D341Med (cell line): ENCODE measurements at regions not wholly inside any gene's neighbourhood (a gene's known extent, or its start where the extent isn't known, plus 50 kb on each side); places are given as distances from the start of the nearest gene placed in this dataset.
"Not testable (repeated sequence)": the region's sequence is repeated elsewhere in the genome, so short reads cannot be mapped to it uniquely, and the experiment has no call there.

Source experiments
- DNase-seq: peaks from one replicate; pipeline ENCODE4 v3.0.0; 2012; ENCODE audit warnings: low spot score

DNA sequence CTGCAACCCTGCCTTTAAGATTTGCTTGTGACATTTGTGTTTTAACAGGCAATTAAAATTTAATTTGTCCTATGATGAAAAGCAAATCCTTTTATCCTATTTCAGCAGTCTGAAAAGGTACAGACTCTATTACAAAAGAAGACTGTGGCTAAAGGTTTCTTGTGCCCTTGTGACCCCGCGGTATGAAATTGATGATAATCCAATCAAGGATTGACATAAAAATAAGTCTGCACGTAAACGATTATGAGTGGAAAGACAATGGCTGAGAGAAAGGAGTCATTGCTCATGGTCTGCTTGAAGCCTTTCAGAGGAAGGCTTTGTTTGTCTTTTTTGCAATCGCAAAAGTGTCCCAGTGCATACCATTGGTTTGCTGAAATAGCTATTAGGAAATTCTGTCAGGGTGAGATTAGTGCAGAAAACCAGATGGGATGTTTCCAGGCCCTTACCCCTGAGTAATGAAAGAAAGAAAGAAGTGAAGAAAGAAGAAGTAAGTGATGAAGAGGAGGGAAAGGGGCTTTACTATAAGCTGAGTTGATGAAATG, 867.8 kb upstream of the CDH8 start:
- DNase-seq, result no peak

DNA sequence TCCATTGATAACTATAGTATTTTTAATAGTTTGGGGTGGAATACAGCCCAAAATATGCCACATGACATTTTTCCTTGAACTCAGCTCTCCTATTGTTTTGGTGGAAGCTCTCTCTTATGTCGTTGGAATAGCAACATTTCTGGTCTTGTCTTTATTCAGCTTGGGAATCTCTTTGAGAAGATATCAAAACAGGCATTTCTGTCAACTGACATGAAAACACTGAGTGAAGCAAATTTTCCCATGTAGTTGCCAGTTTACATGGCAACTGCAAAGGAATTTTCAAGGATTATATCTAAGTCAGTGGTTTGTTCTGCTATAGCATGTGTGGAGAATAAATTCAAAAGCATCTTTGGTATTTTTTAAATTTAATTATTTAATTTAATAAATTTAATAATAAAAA, 863.5 kb upstream of the CDH8 start:
- no peak for DNase-seq

DNA sequence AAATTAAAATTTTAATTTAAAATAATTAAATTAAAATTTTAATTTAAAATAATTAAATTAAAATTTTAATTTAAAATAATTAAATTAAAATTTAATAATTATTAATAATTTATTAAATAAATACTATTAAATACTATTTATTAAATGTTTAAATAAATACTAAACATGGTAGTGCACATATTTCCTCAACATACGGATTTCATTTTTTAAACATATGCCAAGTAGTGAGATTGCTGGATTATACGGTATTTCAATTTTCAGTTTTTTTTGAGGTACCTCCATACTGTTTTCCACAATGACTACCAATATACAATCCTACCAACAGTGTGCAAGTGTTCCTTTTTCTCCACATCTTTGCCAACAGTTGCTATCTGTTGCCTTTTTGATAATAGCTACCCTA, 852.9 kb upstream of the CDH8 start:
- no peak for DNase-seq

DNA sequence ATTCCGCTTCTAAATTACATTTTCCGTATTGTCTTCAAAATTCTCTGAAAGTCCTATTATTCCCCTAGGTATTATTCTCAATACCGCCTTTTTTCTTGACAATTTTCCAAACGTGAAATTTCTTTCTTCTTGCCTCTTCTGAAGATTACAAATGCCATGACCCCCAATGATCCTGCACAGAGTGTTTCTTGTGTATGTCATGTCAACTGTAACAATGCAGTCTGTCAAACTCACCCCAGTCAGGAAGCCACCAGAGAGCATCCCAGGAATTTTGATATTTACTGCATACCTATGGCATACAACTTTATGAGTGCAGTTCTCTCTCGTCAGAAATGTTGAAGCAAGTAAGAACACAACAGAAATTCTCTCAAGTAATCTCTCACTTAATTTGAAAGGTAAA, 847.3 kb upstream of the CDH8 start:
- DNase-seq, result no peak

DNA sequence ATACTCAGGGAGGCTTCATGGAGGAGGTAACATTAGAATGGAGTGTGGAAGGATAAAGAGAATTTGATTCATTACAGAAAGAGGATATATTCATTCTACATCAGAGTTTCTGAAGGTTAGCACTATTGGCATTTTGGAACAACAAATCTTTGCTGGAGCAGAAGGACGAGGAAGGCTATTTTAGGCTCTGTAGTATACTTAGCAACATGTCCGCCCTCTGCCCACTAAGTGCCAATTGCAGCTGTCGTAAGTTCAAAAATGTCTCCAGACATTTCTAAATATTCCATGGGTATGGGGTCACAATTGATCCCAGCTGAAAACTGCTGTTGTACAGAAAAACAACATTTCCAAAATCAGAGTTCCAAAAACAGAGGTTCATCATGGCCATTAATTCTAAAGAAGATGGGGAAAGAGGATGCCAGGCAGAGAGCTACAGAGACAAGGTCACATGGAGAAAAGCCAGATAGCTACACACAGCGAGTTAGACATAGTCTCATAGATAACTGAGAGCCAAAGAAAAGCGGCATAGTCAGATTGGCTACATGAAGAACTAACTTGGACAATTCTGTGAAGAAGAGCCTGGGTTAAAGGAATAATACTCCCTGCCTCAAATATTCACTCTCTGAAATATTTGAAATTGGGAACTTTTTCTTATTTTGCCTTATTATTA, 846.4 kb upstream of the CDH8 start:
- DNase-seq, result no peak

DNA sequence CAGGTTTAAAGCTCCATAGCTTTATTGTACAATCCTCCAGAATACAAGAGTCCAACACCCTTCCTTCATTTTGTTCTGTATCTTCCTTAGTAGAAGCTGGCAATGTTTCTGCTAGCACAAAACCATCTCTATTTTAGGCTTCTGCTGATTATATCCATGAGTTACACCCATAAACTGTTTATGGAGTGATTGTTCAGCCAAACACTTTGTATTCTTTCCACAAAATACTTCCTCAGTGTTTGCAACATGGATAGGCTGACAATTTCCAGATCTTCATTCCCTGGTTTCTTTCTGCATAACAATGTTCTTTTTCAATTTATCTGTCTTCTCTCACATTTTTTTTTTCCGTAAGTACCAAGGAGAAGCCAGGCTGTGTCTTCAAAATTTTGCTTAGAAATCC, 839.9 kb upstream of the CDH8 start:
- DNase-seq, result no peak

DNA sequence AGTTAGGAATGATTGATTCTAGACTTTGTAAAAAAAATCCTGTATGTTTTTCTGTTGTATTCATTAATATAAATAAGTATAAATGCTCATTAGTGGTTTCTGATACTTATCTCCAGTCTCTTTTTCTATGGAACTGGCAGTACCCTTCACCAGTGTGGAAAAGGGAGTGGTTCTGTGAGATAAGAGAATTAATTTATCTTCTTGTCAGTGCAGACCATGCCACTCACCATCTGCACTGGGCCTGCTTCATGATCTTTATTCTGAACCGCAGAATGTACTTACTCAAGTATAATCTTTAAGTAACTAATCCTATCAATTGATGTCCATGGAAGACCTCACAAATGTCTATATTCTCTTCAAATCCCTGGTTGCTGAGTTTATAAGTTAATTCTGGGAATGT, 836.1 kb upstream of the CDH8 start:
- no peak for DNase-seq

DNA sequence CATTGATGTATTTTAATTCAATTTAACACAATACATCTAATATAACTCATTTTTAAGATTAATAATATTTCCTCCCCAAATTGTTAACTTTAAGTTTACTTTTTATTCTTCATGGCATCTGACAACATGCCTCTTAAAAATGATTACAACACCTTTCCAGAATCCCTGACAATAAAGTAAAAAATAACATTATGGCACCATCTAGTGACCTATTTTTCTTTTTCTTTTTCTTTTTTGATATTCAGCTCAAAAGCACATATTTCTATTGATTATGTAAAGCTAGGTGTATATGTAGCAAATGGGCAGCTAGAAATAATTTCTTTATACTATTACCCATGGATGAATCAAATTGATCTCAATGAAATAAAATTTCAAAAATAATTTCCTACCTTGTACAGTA, 834.3 kb upstream of the CDH8 start:
- no peak for DNase-seq

DNA sequence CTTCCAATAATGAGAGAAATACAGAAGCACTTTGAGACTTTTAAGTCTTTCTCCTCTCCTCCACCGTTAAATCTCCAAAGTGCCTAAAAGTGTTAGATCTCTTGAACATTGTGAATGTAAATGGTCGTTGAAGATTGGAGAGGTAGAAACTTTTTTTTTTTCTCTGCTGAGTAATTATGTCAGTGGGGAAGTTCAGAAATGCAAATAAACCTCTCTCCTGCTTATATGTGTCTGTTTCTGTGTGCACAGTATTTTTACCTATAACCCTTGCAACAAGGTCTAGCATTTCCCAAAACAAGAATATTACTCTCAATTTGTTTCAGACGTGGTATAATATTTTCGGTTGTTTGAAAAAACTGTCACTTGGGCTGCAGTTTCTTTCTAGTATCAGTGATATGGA, 833.6 kb upstream of the CDH8 start:
- DNase-seq, result no peak

DNA sequence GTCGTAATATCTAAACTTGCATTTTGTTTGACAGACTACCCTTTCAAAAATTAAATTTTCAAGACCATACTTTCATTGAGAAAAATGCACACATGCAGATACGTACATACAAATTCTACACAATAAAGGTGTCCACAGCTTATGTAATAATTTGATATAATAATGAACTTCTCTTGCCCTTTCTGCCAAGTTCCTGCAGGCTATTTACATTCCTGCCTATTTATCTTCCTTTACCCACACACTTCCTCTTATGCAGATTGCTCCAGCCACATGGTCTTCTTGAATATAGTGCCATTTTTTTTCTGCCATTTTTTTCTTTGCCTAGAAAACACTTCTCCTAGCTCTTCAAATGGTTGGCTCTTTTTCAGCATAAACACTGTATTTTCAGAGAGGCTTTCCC, 826.9 kb upstream of the CDH8 start:
- DNase-seq, result no peak

DNA sequence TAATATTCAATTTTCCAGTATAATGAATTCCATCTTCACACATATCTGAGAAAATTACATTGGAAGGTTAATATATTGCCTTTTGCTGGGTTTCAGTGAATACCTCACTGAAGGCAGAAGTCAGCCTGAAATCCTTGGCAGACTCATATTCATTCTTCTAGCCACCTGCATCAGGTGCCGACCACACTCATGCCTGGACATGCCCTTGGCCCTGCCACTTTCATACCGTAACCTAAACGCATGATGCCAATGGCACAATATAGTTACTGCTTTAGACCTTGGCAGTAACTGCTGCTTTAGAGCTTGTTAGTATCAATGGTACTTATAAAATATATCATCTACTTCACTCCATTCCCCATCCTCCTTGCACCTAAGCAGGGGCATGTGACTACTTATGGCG, 817.6 kb upstream of the CDH8 start:
- DNase-seq, result no peak

DNA sequence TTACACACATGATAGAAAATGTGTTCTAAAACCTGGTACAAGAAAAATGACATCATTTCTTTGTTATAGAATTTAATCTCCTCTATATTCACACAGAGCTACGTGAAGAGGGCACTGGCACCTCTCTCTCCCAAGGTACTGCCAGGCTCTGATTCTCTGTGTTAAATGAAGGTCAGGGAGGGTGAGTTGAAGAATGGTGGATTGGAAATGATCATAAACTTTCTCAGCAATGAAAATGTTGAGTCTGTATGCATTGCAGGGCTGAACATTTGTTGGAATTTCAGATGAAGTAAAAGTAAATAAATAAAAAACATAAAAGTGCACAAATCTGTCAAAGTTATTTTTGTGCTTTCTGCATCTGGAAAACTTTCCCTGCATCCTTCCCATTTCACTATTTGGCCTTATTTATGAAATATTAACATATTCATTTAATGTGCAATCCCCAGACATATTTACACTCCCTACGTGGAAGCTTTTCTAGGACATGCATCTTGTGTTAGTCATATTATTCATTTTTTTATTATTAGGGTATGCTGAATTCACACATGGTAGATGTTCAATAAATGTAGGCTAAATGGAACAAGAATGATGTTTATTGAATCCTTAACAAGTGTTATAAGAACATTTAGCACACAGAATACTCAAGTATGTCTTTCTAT, 810.3 kb upstream of the CDH8 start:
- DNase-seq, result no peak

DNA sequence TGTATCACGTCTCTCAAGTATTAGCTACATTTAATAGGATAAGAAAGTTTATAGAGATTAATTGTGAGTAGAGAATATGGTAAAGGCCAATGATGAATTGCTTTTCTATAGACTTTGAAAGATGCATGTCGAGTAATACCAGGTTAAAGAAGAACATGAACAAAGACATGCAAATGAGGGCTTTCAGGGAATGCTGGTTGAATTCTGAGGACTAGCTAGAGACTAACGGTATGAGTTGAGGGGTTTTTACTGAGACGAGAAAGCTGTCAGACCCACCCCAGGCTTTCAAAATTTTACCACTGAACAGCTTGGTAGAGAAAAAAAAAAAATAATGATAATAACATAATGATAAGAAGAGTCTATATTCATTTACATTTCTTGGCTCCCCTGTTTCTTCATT, 796.0 kb upstream of the CDH8 start:
- DNase-seq, result no peak

DNA sequence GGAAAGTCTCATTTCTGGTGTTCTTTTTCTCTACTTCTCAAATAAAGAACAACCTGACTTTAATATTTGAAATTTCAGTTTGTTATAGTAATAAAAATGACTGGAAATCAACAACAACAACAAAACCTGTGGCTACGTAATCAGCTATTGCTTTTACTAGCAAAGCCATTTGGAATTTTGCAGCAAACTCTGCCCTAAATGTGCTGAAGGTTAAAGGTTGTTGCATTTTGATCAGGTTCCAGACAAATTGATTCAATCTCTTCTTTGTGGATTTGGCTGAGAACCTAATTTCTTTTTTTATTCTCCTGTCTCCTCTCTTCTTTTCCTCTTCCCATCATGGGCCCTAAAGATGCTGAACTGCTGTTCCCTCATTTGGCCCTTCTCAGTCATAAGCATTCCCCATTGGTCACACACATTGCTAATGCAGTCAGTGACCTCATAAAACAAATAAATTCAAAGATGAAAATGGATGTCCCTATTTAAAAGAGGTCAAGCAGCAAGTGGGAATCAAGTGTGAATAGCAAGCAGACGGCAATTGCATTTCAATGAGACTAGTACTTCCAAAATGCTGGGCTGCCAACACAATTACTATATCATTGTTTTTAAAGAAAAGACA, 795.1 kb upstream of the CDH8 start:
- DNase-seq, result no peak

DNA sequence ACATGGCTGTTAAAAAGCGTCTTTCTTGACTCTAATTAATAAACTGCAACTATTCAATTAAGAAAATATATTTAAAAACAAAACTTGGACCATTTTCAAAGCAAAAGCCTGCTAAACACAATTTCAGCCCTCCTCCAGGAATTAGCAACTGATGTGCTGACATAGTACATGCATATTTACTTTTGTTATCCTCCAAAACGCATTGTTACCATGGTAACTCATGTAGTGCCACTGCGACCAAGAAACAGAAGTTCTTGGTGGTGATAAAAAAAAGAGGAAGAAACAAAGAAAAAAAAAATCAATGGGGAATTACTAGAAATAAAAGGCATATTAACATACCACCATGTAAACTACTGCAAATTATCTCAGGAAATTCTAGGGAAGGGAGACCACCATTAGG, 793.4 kb upstream of the CDH8 start:
- no peak for DNase-seq

DNA sequence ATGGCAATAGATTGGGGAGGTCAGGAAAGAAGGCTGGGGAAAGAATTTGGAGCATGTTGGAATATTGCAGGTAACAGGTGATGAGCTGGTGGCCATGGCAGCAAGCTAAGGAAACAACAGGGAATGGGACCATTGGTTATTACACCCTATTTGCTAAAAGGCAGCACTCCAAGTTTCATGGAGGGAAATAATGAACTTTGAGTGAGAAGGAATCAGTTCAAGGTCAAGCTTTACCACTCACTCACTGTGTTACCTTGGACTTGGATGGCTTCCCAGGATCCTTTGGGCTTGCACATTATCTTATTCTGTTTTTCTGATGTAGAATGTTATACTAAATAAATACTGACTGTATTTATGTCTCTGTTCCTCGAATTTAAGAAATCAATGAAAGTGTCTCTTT, 792.8 kb upstream of the CDH8 start:
- no peak for DNase-seq

DNA sequence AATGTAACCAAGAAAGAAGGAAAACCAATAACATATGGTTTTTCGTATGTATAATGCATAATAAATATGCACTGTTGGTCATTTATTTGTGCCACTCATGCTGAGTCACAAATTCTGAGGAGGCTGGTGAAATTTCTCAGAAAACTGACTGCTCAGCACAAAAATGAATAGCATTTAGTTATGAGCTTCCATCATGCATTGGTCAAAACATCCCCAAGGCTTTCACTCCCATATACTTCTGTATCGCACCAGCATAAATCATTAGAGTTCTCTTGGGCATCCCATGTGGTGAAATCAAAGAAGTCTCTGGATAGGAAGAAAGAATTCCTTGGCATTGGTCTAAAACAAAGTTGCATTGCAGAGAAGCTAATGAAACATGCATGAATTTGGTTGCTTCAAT, 785.6 kb upstream of the CDH8 start:
- no peak for DNase-seq

DNA sequence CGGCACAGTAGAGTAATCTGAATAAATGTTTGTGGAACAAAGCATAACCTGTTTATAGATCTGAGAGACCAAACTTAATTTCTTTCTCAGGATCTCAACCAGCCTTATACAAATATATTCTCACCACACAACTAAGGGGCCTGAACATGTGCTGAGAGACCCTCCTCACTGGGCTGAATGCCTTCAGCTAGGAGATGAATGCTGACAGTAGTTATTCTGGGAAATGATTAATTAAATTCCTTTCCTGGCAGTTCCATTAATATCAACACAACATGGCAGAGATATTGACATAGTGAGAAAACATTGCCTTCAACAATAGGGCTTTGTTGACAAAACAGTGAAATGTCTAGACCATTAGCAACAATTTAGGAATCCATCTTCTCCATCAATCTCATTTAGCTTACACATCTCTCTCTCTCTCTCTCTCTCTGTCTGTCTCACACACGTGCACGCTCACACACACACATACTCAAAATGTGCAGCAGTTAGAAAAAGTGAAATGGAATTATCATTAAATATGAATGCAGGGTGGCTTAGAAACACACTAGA, 780.8 kb upstream of the CDH8 start:
- no peak for DNase-seq

DNA sequence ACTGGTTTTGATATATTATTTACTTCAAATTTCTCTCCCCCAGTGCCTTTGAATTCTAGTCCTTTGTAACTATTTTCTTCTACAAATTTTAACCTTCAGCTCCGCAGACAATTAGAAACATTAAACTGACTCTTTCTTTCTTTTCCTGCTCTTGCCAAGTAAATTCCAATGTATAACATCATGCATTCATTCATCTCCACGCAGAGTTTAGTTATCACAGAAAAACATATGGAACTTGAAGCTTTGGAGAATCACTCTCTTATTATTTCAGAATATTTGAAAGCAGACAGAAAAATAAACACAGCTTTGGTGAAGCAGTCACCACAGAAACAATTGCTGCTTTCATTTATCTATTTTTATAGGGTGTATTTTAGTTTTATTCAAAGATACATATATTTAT, 778.7 kb upstream of the CDH8 start:
- DNase-seq, result no peak

DNA sequence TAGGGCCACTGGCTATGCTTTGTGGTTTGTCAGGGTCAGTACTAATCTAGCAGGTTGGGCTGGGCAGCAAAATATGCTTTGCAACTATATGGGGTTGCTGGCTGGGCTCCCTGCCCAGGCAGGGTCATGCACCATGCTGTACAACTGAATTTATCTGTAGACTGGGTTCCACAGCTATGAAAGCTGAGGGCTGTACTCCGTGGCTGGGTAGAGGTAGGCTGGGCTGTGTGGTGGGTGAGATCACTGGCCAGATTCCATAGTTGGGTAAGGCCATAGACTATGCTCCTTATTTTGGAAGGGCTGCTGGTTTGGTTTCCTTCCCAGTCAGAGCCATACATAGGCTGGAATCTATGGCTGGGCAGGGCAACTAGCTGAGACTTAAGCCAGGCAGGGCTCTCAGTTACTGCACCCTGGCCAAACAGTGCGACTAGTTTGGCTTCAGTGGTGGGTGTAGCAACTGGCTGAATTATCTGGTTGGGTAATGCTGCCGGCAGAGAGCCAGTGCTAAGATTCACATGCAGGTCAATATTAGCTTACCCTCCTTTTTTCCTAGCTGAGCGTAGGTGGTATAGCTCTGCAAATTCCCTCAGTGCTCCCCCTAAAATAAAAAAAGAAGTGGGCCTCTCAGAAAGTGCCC, 769.1 kb upstream of the CDH8 start:
- DNase-seq, result no peak

DNA sequence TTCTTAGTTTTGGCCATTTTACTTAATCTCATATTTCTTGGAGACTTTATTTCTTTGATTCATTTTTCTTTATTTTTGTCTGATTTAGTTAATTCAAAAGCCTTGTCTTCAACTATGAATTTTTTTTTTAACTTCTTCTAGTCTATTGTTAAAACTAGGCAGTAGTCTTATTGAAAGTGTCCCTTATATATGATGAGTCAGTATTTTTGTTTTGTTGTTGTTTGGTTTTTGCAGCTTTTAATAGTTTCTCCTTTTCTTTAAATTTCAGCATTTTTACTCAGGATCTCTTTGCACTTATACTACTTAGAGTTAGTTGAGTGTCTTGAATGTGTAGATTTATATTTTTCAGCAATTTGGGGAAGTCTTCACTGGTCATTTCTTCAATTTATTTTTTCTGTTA, 758.5 kb upstream of the CDH8 start:
- no peak for DNase-seq

DNA sequence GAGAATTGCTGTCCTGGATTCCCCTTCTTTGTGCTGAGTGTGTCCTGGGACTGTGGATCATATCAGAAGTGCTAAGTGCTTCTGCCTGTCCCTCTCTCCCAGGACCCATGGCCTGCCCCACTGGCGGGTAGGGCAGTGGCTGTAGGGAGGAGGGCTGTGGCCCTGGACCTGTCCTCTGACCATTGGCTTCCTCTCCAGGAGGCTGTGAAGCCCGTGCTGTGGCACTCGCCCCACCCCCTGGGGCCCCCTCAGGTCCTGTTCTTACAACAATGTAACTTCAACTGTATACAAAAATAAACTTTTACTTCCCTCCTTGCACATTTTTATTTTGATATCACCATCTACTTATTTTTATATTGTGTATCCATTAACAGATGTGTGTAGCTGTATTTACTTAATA, 743.8 kb upstream of the CDH8 start:
- DNase-seq, result not testable (repeated sequence)

DNA sequence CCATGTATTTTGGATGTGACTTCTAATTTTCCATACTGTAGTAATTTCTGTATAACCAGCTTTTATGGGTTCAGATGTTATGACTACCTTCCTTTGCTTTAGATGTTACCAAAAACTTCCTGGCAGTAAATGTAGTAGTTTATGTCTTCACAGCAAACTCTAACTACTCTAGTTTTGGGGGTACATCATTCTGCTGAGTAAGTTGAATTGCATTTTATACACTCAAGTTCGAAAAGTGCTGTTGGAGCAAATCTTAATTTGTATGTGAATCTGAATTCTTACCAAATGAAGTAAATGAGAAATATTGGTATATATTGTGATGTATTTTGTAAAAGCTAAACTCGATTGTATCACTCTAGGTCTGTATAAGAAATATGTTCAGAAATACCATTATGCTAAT, 728.3 kb upstream of the CDH8 start:
- no peak for DNase-seq
